ENCODE measurements at regions not wholly inside any gene's neighbourhood (a gene's known extent, or its start where the extent isn't known, plus 50 kb on each side); places are given as distances from the start of the nearest gene placed in this dataset.

DNA sequence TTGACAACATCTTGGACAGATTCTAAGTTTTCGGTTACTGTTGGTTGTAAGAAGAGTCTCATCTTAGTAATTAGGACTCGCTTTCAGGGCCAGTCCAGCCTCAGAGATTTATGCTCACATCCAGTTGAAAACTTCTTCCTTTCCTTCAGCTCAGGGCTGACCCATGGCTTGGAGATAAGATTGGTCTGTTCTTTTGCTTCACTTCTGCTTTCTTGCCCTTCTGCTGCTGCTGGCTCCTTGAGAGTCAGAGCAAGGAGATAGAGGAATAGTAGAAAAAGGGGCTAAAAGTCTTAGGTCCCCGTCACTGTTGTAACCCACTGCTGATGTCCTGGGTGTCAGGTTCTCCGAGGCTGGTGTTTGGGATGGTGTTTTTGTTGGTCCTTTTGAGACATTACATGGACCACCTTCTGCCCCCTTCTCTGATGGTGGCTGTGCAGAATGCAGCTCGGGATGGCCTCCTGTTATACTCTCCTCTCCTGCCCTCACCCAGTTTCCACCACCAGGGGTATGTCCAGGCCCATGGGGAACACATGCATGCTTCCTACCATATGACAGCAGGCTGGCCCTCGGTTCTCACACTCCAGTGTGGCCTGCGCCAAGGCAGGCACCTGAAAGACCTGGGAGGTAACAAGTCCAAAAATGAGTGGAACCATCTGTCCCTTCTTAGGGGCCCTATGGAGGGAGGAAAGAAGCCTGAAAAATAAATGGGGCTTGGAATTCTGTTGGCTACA, 67.8 kb upstream of the PCBD1 start:
- 70% methylated on average over 7 of the region's 7 CpGs for WGBS
- no peak overlapping the region for H3K27ac ChIP-seq (ENCODE audit: low read depth, low read length)
- H3K9ac ChIP-seq (ENCODE audit: low read depth, low read length): no peak overlapping the region

DNA sequence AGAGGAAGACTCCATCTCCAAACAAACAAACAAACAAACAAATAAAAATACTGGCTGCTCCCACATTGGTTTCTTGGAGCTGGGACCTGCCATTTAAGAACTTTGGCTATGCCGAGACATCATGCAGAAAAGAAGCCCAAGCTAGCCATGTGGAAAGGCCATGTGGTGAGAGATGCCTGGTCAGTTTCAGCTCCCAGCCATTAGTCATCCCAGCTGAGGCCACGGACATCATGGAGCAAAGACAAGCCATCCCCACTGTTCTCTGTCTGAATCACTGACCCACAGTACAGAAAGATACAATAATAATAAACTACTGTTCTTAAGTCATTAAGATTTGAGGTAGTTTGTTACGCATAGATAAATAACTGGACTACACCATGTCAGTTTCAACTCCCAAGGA, 70.0 kb upstream of the PCBD1 start:
- H3K4me3 ChIP-seq (ENCODE audit: low read length): no peak overlapping the region
- H3K27ac ChIP-seq (ENCODE audit: low read depth, low read length): no peak overlapping the region
- no peaks in the 10 kb centered on the region for H3K9me3 ChIP-seq (ENCODE audit: insufficient read depth, low read depth, low read length)
- H3K36me3 ChIP-seq (ENCODE audit: insufficient read depth, low read length): no peaks in the 10 kb centered on the region
- H3K9ac ChIP-seq (ENCODE audit: low read depth, low read length): no peak overlapping the region
- 96% methylated on average over 3 of the region's 3 CpGs for WGBS
- no peaks in the 10 kb centered on the region for H3K4me1 ChIP-seq (ENCODE audit: insufficient read depth, low read length)
- H3K27me3 ChIP-seq (ENCODE audit: insufficient read depth, low read length): no peaks in the 10 kb centered on the region

More for the DNA sequence above, 67.8 kb upstream of the PCBD1 start:
- no peaks in the 10 kb centered on the region for H3K4me1 ChIP-seq (ENCODE audit: insufficient read depth, low read length)
- H3K36me3 ChIP-seq (ENCODE audit: insufficient read depth, low read length): no peaks in the 10 kb centered on the region
- H3K9me3 ChIP-seq (ENCODE audit: insufficient read depth, low read depth, low read length): no peaks in the 10 kb centered on the region
- no peaks in the 10 kb centered on the region for H3K27me3 ChIP-seq (ENCODE audit: insufficient read depth, low read length)
- H3K4me3 ChIP-seq (ENCODE audit: low read length): no peak overlapping the region

DNA sequence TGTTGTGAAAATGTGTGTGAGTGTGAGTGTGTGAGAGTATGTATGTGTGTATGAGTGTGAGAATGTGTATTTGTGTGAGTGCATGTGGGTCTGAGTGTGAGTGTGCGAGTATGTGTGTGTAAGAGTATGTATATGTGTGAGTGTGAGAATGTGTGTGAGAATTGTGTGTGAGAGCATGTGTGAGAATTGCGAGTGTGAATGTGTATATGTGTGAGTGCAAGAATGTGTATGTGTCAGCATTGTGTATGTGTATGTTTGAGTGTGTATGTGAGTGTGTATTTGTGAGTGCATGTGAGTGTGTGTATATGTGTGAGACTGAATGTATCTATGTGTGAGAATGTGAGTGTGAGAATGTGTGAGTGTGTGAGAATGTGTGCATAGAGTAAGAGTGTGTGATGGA, 72.0 kb upstream of the PCBD1 start:
- no peak overlapping the region for H3K9ac ChIP-seq (ENCODE audit: low read depth, low read length)
- 92% methylated on average over 2 of the region's 2 CpGs for WGBS
- no peaks in the 10 kb centered on the region for H3K9me3 ChIP-seq (ENCODE audit: insufficient read depth, low read depth, low read length)
- no peaks in the 10 kb centered on the region for H3K4me1 ChIP-seq (ENCODE audit: insufficient read depth, low read length)
- H3K4me3 ChIP-seq (ENCODE audit: low read length): no peak overlapping the region
- H3K36me3 ChIP-seq (ENCODE audit: insufficient read depth, low read length): no peaks in the 10 kb centered on the region
- no peak overlapping the region for H3K27ac ChIP-seq (ENCODE audit: low read depth, low read length)
- no peaks in the 10 kb centered on the region for H3K27me3 ChIP-seq (ENCODE audit: insufficient read depth, low read length)

DNA sequence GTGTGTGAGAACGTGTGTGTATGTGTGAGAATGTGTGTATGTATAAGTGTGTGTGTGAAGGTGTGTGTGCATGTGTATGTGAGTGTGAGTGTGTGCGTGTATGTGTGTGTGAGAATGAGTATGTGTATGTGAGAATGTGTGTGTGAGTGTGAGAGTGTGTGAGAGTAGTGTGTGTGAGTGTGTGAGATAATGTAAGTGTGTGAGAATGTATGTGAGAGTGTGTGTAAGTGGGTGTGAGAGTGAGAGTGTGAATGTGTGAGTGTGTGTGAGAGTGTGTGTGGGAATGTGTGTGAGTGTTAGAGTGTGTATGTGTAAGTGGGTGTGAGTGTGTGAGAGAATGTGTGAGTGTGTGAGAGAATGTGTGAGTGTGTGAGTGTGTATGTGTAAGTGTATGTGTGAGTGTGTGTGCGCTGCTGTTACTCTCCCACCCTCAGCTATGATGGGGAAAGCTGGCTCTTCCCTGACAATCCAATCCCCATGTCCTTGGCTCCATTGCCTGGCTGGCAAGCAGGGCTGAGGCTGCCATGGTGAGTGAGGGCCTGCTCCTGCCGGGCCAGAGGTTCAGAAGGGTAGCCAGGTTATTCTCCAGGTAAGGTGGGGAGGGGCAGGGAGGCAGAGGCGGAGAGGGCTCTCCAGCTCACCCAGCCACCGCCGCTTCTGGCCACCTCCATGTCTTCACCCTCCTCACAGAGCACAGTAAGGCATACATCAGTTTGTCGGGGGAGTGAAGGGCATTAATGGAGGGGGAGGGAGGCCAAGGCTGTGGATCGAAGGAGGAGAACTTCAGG, 72.6 kb upstream of the PCBD1 start:
- WGBS: 87% methylated on average over 6 of the region's 9 CpGs
- Histone ChIP-seq H3K9me3 (ENCODE audit: insufficient read depth, low read depth, low read length) (no peaks in the 10 kb centered on the region), H3K36me3 (ENCODE audit: insufficient read depth, low read length) (no peaks in the 10 kb centered on the region), H3K4me3 (ENCODE audit: low read length) (no peak overlapping the region), H3K9ac (ENCODE audit: low read depth, low read length) (no peak overlapping the region), H3K27ac (ENCODE audit: low read depth, low read length) (no peak overlapping the region), H3K27me3 (ENCODE audit: insufficient read depth, low read length) (0 out of 2 replicates have a peak, but pooled peaks cover under 1% of the 10 kb centered on the region), H3K4me1 (ENCODE audit: insufficient read depth, low read length) (no peaks in the 10 kb centered on the region)

DNA sequence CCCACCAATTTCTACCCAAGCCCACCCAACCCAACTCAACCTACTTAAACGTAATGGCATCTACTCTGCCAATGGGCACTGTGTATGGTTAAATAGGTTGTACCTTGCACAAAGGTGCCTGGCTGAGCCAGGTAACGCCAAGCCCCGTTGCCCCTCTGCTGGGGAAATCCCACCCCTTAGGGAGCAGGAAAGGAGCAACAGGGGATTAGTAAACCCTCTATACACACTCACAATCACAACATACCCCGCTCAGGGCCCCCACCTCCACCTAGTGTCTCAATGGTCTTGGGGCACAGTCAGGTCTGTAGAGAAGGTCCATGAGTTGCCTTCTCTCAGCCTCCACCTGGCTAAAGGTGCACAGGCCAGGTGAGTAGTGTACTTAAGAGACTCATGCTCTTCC, 74.3 kb upstream of the PCBD1 start:
- no peak overlapping the region for H3K9ac ChIP-seq (ENCODE audit: low read depth, low read length)
- WGBS: 97% methylated on average over 4 of the region's 4 CpGs
- H3K36me3 ChIP-seq (ENCODE audit: insufficient read depth, low read length): no peaks in the 10 kb centered on the region
- H3K27me3 ChIP-seq (ENCODE audit: insufficient read depth, low read length): peaks cover 11% of the 10 kb centered on the region; the same call in 1 of the 2 replicates
- no peak overlapping the region for H3K4me3 ChIP-seq (ENCODE audit: low read length)
- H3K9me3 ChIP-seq (ENCODE audit: insufficient read depth, low read depth, low read length): no peaks in the 10 kb centered on the region
- peaks cover 7% of the 10 kb centered on the region for H3K4me1 ChIP-seq (ENCODE audit: insufficient read depth, low read length)
- H3K27ac ChIP-seq (ENCODE audit: low read depth, low read length): no peak overlapping the region

DNA sequence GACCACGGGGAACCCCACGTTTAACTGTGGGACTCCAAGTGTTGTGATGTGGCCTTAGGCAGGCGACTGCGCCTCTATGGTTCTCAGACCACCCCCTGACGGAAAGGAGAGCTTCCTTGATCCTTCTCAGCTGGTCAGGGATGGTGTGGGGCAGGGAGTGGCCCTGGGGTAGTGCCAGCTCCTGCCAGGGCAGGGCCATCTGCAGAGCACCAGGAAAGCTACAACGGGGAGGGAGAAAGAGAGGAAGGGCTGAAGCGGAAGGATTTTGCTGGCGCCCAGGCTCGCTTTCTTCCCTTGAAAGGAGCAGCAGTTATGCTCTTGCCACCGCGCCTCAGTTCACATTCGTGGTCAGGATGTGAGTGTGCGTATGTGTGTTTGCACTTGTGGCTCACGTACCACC, 74.9 kb upstream of the PCBD1 start:
- peaks cover 11% of the 10 kb centered on the region; the same call in 1 of the 2 replicates for H3K27me3 ChIP-seq (ENCODE audit: insufficient read depth, low read length)
- WGBS: 93% methylated on average over 14 of the region's 14 CpGs
- H3K27ac ChIP-seq (ENCODE audit: low read depth, low read length): no peak overlapping the region
- H3K4me1 ChIP-seq (ENCODE audit: insufficient read depth, low read length): peaks cover 11% of the 10 kb centered on the region
- no peaks in the 10 kb centered on the region for H3K36me3 ChIP-seq (ENCODE audit: insufficient read depth, low read length)
- no peak overlapping the region for H3K4me3 ChIP-seq (ENCODE audit: low read length)
- no peaks in the 10 kb centered on the region for H3K9me3 ChIP-seq (ENCODE audit: insufficient read depth, low read depth, low read length)
- H3K9ac ChIP-seq (ENCODE audit: low read depth, low read length): no peak overlapping the region

DNA sequence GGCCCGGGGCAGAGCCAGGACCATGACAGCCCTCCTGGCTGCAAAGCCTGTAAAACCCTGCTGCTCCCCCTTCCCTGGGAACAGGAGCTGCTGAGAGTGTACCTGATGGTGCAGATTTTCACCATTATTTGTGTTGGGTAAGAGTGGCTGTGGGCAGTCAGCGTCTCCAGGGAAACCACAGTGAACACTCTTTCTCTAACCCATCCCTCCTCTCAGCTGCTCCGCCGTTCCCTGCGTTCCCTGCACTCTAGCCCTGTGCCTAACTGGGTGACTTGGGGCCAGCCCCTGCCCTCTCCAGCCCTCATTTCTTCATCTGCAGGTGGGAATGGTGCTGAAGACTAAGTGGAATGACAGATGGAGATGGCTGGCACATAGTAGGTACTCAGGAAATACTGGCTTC, 75.9 kb upstream of the PCBD1 start:
- no peaks in the 10 kb centered on the region for H3K9me3 ChIP-seq (ENCODE audit: insufficient read depth, low read depth, low read length)
- 74% methylated on average over 5 of the region's 5 CpGs for WGBS
- no peak overlapping the region for H3K9ac ChIP-seq (ENCODE audit: low read depth, low read length)
- H3K4me1 ChIP-seq (ENCODE audit: insufficient read depth, low read length): peaks cover 11% of the 10 kb centered on the region
- no peak overlapping the region for H3K27ac ChIP-seq (ENCODE audit: low read depth, low read length)
- peaks cover 11% of the 10 kb centered on the region; the same call in 1 of the 2 replicates for H3K27me3 ChIP-seq (ENCODE audit: insufficient read depth, low read length)
- H3K4me3 ChIP-seq (ENCODE audit: low read length): no peak overlapping the region
- H3K36me3 ChIP-seq (ENCODE audit: insufficient read depth, low read length): no peaks in the 10 kb centered on the region

DNA sequence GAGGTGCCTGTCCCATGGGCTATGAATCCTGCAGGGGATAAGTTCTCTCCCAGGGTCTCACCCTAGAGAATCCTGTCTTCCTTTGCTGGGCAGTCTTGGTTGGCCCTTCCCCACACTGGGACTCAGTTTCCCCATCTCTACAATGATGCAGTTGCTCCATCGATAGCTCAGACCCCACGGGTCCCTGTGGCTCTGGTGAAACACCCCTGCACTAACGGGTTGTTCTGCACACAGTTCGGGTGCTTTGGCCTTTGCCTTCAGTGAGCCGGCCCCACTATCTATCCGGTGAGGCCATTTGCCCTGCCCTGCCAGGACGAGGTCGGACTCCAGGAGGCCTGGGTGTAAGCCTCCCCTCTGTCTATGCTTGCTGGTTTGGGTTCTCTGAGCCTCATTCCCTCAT, 76.5 kb upstream of the PCBD1 start:
- no peaks in the 10 kb centered on the region for H3K36me3 ChIP-seq (ENCODE audit: insufficient read depth, low read length)
- H3K27ac ChIP-seq (ENCODE audit: low read depth, low read length): no peak overlapping the region
- WGBS: 95% methylated on average over 8 of the region's 8 CpGs
- no peak overlapping the region for H3K4me3 ChIP-seq (ENCODE audit: low read length)
- H3K4me1 ChIP-seq (ENCODE audit: insufficient read depth, low read length): peaks cover 11% of the 10 kb centered on the region
- peaks cover 11% of the 10 kb centered on the region; the same call in 1 of the 2 replicates for H3K27me3 ChIP-seq (ENCODE audit: insufficient read depth, low read length)
- no peaks in the 10 kb centered on the region for H3K9me3 ChIP-seq (ENCODE audit: insufficient read depth, low read depth, low read length)
- H3K9ac ChIP-seq (ENCODE audit: low read depth, low read length): no peak overlapping the region

DNA sequence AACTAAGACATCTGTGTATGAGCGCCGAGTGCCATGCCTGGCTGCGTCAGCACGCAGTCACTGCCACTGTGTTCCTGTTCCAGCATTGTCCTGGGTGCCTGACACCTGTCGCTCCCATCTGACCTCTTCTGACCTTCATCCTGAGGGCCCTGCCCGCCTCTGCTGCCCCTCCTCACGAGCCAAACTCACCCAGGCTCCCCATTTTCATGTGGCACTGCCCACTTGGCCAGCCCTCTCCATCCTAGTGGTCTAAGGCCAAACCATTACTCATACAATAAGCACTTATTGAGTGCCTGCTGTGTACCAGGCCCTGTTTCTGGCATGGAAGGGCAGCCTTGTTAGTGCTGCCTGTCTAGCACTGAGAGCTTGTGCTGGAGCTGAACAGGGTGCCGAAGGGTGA, 77.2 kb upstream of the PCBD1 start:
- Histone ChIP-seq H3K4me3 (ENCODE audit: low read length) (no peak overlapping the region), H3K36me3 (ENCODE audit: insufficient read depth, low read length) (no peaks in the 10 kb centered on the region), H3K9ac (ENCODE audit: low read depth, low read length) (no peak overlapping the region), H3K4me1 (ENCODE audit: insufficient read depth, low read length) (peaks cover 17% of the 10 kb centered on the region), H3K27ac (ENCODE audit: low read depth, low read length) (no peak overlapping the region), H3K9me3 (ENCODE audit: insufficient read depth, low read depth, low read length) (no peaks in the 10 kb centered on the region), H3K27me3 (ENCODE audit: insufficient read depth, low read length) (peaks cover 11% of the 10 kb centered on the region; the same call in 1 of the 2 replicates)
- WGBS: 90% methylated on average over 8 of the region's 8 CpGs

DNA sequence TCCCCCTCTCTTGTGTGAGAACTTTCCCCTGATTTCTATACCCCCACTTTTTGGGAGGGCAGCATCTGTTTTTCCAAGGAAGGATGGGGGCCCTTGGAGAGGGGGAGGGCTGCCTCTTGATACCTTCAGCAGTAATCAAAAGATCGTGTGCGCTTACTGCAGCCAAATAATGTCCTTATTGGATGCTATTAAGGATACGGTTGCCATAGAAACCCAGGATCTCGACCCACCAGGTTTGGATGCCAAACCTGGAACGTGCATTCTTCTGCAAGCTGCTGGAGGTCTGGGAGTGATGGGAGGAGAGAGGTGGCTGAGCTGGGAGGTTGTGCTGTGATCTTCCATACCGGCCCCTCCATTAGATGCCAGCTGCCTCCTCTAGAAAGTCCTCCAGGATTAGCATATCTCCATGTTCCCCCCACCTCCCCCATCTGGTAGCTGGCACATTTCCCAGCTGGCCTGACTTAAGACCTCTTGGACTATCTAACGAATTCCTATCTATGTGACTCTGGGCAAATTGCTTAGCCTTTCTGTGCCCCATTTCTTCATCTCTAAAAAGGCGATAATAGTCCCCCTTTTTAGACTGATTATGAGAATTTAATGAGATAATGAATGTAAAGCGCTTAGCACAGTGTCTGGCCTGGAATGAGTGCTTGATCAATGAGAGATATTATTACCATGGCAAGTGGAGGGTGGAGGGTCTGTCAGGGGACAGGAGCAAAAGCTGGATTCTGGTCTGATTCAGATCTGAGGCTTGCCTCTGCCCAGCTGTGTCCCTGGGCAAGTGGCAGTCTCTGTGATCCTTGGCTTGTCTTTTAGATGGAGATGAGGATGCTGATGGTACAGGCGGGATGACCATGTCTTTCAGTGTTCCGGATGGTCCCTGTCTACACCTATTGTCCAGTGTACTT, 78.5 kb upstream of the PCBD1 start:
- WGBS: 88% methylated on average over 11 of the region's 11 CpGs
- Histone ChIP-seq H3K4me3 (ENCODE audit: low read length) (no peak overlapping the region), H3K36me3 (ENCODE audit: insufficient read depth, low read length) (no peaks in the 10 kb centered on the region), H3K27ac (ENCODE audit: low read depth, low read length) (no peak overlapping the region), H3K4me1 (ENCODE audit: insufficient read depth, low read length) (peaks cover 17% of the 10 kb centered on the region), H3K9me3 (ENCODE audit: insufficient read depth, low read depth, low read length) (peaks cover 7% of the 10 kb centered on the region), H3K9ac (ENCODE audit: low read depth, low read length) (no peak overlapping the region), H3K27me3 (ENCODE audit: insufficient read depth, low read length) (peaks cover 11% of the 10 kb centered on the region; the same call in 1 of the 2 replicates)
